PC-9 (cell line): ENCODE measurements at regions not wholly inside any gene's neighbourhood (a gene's known extent, or its start where the extent isn't known, plus 50 kb on each side); places are given as distances from the start of the nearest gene placed in this dataset.

Experiments used
- CTCF ChIP-seq: fragments of 200-600 bp; sonication (generic); conservative IDR thresholded peaks from 2 replicates; pipeline ENCODE4 v1.6.1; 2017; ENCODE audit warnings: mixed run types, antibody characterized with exemption, mild to moderate bottlenecking, moderate library complexity
- EZH2 ChIP-seq: fragments of 200-600 bp; sonication (generic); IDR thresholded peaks from 2 replicates; pipeline ENCODE4 v1.8.0; 2017; ENCODE audit warnings: antibody characterized with exemption, low read depth

DNA sequence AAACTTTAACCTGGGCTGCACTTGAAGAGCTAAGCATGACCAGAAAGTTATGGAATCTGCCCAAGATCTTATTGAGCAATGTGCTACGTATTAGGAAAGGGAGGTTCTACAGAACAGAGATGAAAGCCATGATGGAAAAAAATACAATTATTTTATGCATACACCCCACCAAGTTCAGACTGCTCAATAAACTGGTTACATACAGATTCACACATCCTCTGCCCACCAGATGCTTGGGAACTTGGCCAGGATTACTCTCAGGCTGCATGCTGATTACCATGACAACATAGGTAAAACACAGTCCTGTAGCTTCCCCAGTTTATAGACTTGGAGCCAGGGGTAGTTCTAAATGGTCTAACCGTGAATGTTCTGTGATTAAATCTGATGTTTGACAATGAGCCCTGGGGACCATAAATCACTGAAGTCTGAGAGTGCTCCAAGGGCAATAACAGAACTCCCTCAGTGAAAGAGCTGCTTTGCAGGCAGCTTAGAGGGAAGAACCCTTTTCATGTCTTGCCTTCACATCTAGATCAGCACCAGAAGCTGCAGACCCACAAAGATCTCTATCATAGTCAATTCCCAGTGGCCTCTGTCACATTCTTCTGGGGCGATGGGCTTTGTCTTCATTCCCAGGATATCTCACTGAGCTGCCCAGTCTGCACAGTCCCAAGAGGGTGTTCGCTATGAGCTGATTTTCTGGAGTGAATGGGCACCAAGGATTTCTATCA is 232.2 kb downstream of the EMP1 start:
- TF ChIP-seq EZH2 (no peak), CTCF (no peak)
